ENCODE measurements at regions not wholly inside any gene's neighbourhood (a gene's known extent, or its start where the extent isn't known, plus 50 kb on each side); places are given as distances from the start of the nearest gene placed in this dataset.
"Not testable (repeated sequence)": the region's sequence is repeated elsewhere in the genome, so short reads cannot be mapped to it uniquely, and the experiment has no call there.

- no peak for DNase-seq (ENCODE audit: low read depth, low spot score)
Measured at GRCh38 chr2:35163948-35164347, 1191.6 kb upstream of the CRIM1 start.

DNA sequence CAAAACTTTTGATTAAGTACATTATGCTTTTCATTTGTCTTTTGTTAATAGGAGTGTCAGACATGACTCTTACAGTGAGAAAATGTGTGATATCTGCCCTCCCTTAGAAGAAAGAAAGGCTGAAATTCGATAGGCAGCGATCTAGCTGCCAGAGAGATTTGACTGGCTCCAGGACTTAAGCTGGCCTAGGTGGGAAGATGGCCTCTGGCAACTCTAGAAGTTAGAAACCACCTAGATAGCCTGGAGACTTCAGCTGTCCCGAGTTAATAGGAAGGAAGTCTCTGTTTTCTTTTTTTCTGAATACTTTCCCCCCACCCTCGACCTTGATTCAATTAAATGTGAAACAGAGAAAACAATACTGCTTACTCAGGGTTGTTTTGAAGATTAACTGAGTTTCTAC is 1194.7 kb upstream of the CRIM1 start:
- DNase-seq (ENCODE audit: low read depth, low spot score), result no peak

- DNase-seq (ENCODE audit: low read depth, low spot score), result no peak
Measured at GRCh38 chr2:35125871-35126270, 1229.7 kb upstream of the CRIM1 start.

DNA sequence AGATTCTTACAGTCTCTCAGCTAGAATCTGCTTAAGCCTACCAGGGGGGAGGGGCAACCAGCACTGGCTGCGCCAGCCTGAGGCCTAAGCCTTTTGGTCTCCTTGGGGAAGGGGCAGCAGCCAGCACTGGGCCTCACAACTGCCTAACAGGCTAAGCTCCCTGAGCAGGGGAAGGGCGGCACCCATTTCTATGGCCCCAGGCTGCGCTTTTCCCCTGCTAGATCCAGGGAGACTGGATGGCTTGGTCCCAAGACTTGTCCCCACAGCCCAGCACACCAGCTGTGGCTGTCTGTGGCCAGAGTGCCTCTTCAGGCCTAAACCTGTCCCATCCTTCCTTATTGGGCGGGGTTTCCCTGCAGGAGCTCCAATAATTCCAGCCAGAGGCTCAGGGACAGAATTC is 1230.3 kb upstream of the CRIM1 start:
- DNase-seq (ENCODE audit: low read depth, low spot score), result no peak

DNA sequence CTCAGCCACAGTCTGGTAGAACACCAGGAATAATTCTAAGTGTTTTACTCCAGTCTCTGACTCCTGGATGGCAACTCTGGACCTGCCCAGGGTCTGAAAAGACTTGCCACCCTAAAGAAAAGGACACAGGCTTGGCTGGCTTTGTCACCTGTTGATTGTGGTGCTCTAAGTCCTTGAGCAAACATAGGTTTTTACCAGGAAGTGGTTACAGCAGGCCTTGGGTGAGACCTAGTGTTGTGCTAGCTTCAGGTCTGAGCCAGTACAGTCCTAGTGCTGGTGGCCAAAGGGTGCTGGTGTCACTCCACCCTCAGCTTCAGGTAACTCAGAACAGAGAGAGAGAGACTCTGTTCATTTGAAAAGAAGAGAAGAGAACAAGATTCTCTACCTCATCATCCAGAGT is 1239.4 kb upstream of the CRIM1 start:
- no peak for DNase-seq (ENCODE audit: low read depth, low spot score)

DNA sequence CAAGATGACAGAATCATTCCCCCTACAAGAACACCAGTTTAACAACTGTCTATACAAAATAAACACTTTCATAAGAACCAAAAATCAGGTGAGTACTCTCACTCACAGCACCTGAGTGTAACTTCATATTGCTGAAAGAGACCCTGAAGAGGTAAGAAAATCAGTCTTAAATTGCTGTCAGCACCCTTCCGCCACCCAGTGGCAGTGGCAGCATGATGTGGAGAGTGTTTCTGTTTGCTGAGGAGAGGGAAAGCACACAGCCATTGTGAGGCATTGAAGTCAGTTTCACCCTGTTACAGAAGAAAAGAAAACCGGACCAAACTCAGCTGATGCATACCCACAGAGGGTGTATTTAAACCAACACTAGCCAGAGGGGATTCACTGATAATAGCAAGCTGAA is 1240.8 kb upstream of the CRIM1 start:
- DNase-seq (ENCODE audit: low read depth, low spot score), result no peak

DNA sequence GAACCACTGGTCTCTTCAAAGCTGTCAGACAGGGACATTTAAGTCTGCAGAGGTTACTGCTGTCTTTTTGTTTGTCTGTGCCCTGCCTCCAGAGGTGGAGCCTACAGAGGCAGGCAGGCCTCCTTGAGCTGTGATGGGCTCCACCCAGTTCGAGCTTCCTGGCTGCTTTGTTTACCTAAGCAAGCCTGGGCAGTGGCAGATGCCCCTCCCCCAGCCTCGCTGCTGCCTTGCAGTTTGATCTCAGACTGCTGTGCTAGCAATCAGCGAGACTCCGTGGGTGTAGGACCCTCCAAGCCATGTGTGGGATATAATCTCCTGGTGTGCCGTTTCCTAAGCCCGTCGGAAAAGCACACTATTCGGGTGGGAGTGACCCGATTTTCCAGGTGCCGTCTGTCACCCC is 1243.2 kb upstream of the CRIM1 start:
- not testable (repeated sequence) for DNase-seq (ENCODE audit: low read depth, low spot score)

GRCh38 chr2:35104309-35104708 is 1251.3 kb upstream of the CRIM1 start:
- DNase-seq (ENCODE audit: low read depth, low spot score), result no peak

DNA sequence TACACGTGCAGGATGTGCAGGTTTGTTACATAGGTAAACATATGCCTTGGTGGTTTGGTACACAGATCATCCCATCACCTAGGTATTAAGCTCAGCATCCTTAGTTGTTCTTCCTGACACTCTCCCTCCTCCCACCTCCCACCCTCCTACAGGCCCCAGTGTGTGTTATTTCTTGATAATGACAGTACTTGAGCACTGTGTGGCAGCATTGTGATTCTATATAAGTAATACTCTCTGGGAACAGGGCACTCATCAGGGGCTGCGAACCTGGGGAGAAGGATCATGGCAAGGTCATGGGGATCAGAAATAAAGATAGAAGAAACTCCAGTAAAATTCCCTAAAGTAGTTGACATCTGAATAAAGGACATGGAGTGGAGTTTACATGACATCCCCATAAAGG is 1256.2 kb upstream of the CRIM1 start:
- no peak for DNase-seq (ENCODE audit: low read depth, low spot score)

DNA sequence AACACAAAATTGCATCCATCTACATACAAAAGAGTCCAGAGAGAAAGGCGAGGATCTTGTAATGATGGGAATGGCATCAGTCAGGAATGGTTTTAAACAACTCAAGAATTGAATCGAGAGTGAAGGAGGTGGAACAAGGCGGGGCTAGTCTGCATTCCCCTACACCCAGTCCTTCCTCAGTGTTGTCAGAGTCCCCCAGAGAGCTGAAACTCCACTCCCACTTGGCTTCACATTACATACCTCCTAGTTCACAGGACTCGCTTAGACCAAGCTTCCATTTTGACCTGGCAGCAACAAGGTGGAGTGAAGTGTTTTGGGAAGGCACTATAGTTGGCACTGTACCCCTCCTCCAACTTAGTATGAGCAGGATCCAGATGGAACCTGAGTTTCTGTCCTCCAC is 1273.5 kb upstream of the CRIM1 start:
- no peak for DNase-seq (ENCODE audit: low read depth, low spot score)

DNA sequence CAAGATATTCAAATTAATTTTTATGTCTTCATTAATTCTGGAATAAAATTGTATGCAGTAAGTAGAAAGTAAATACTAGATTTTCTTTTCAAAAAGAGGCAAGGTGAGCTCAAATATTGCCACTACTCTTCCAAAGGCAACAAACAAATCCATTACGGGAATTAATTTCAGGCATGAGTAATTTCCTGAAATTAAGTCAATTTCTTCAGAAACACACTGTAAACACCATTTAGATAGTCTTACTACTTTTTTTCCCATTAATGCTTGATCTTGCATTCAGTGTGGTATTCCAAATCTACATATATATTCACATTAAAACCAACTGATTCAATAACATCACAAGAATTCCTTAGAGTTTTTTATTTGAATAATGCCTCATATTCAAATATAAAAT is 1274.0 kb upstream of the CRIM1 start:
- no peak for DNase-seq (ENCODE audit: low read depth, low spot score)

GRCh38 chr2:35081001-35081621 is 1274.5 kb upstream of the CRIM1 start:
- no peak for DNase-seq (ENCODE audit: low read depth, low spot score)

GRCh38 chr2:35080231-35080910 is 1275.2 kb upstream of the CRIM1 start:
- DNase-seq (ENCODE audit: low read depth, low spot score), result no peak

DNA sequence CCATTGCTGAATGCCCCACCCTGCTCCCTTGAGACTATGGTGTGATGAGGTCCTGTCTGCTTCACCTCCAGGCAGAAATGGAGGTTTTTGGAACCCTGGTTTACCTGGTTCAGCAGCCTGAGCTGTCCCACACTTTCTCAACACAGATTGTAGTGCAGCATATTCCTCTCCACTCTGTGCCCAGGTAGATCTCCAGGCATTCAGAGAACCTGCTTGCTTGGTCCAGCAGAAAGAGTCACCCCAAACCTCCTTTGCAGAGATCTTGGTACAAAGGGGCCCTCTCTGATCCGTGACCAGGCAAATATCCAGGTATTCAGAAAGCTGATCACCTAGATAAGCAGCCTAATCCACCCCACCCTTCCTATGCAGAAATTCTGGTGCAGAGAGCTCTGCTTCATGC is 1288.2 kb upstream of the CRIM1 start:
- DNase-seq (ENCODE audit: low read depth, low spot score), result no peak

GRCh38 chr2:35063836-35064235 is 1291.7 kb upstream of the CRIM1 start:
- DNase-seq (ENCODE audit: low read depth, low spot score), result no peak

GRCh38 chr2:35035883-35036282 is 1319.7 kb upstream of the CRIM1 start:
- DNase-seq (ENCODE audit: low read depth, low spot score), result no peak

- DNase-seq (ENCODE audit: low read depth, low spot score), result no peak
Measured at GRCh38 chr2:35033748-35034147, 1321.8 kb upstream of the CRIM1 start.

DNA sequence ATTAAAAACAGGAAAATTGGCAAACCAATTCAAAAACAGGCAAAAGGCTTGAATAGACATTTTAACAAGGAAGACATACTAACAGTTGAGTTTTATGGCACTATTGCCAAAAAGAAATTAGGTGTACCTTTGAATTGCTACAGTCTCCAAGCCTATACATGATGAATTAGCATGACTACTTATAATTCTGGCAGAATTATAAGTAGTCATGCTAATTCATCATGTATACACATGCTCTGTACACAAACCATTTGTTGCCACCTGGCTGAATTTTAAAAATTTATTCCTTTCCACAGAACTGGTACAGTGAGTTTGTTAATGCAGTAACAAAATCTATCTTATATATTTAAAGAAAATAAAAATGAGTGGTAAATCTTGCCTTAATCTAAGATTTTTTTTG is 1332.0 kb upstream of the CRIM1 start:
- no peak for DNase-seq (ENCODE audit: low read depth, low spot score)

DNA sequence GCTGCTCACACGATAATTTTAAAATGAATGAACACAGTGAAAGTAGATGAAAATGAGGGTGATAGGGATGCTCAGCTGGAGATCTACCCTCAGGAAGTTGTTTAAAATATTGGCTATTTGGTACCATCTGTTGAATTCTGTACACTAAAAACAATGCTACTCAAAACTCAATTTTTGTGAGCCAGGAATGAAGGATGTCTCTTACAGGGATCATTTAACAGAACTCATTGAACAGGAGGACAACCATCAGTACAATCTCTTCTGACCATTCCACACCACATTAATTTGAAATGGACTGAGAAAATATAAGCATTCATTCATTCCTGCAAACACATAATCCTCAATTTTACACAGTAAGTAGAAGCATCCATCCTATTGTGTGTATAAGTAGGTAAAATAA is 1355.1 kb upstream of the CRIM1 start:
- no peak for DNase-seq (ENCODE audit: low read depth, low spot score)

GRCh38 chr2:34998741-34999140 is 1356.8 kb upstream of the CRIM1 start:
- DNase-seq (ENCODE audit: low read depth, low spot score), result no peak

DNA sequence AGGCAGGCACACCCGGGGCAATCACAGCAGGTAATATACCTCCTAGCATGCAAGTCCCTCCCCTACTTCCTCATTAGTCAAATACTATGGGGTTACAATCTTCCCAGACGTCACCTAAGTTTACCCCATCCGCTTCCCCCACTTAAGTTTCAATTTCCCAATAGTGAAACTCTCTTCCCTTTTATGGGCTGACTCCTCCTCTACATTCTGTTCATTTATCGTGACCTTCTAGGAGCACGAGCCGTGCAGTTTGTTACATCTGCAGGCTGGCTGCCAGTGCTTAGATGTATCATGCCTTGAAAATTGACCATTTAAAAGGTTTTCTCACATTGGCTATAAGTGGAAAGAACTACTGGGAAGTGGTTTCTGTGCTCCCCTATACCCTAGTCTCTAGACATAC is 1357.8 kb upstream of the CRIM1 start:
- no peak for DNase-seq (ENCODE audit: low read depth, low spot score)

DNA sequence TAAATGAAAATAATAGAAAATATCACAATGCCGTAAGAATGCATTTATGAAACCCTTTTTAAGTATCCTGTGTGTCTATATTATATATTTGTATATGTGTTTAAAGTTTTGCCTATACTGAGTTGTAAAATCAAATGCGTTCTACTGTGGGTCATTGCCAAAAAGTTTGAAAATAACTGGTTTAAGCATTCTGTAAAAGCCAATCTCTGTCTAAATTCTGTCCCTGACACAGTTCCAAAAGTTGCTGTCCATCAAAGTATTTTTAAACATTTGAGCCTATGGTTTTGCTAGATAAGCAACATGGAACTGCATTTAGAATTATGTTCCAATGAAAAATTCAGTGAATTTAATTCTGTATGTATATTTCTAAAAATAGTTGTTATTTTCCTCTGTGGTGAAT is 1360.4 kb upstream of the CRIM1 start:
- no peak for DNase-seq (ENCODE audit: low read depth, low spot score)

DNA sequence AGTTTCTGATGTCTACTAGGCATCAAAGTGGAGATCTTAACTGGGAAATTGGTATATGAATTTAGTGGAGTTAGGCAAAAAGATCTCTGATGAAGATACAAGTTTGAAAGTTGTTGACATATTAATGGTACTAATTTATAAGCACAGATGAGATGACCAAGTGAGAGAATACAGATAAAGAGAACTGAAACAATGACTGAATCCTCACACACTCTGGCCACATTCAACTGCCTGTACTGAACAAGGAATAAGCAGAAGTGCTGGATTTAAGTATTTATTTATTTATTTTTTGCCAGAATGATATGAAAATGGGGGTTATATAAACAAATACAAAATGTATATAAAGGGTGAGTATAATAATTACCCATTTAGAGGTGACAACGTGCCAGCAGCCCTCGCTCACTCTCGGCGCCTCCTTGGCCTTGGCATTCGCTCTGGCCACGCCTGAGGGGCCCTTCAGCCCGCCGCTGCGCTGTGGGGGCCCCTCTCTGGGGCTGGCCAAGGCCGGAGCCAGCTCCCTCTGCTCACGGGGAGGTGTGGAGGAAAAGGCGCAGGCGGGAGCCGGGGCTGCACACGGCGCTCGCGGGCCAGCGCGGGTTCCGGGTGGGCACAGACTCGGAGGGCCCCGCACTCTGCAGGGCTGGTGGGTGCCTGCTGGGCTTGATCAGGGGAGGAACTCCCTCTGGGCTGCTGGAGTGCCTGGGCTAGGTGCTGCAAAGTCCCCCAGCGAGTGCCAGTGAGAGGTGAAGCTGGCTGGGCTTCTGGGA is 1363.9 kb upstream of the CRIM1 start:
- no peak for DNase-seq (ENCODE audit: low read depth, low spot score)

All from smooth muscle cell of the brain vasculature (primary cell).